GM19239 (cell line): ENCODE measurements at regions not wholly inside any gene's neighbourhood (a gene's known extent, or its start where the extent isn't known, plus 50 kb on each side); places are given as distances from the start of the nearest gene placed in this dataset.
"Not testable (repeated sequence)": the region's sequence is repeated elsewhere in the genome, so short reads cannot be mapped to it uniquely, and the experiment has no call there.

ENCODE experiments used
- DNase-seq: peaks from one replicate; pipeline ENCODE4 v3.0.0; 2011; ENCODE audit warnings: low spot score; ENCODE audit not compliant: insufficient read length
- FAIRE-seq: peaks from 2 replicates; lab custom pipeline; 2011; peaks lifted over from hg19 to GRCh38; lab: Jason Lieb, UNC

DNA sequence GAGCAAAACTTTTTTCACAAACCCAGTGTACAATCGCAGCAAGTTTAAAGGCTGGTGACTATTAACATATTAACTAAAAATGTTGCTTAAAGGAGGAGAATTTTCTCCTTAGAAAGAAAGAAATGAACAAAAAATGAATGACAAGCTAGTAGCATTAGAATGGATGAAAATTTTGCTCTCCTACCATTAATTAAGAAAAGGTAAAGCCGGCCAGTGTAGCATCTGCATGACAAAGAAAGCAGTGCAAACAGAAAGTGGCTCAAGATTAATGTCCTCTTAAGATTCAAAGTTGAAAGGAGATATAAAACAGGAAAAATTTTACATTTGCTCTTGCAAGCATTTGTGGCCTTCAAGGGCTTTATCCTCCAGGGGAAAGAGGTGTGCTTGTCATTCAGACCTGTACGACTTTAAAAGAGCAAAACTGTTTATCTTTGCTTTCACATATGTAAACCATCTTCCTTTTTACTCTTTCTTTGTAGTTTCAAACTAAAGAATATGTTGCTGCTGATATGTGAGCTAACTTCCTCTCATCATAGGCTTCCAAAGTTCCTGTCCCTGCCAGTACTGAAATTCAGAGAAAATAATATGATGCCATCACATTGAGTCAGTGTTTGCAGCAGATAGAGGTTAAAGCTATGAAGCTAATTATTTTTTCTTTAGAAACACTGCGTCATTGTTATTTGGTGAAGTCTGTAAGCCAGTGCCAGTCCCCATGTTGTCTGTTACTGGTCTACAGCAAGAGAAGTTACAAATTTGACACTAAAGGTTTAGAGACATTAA lies 439.1 kb upstream of the GRM7 start:
- DNase-seq: no peak
- FAIRE-seq: no peak

- DNase-seq (no peak), FAIRE-seq (no peak)
These were observed 435.6 kb upstream of the GRM7 start for GRCh38 chr3:6425289-6425820.

- not testable (repeated sequence) for FAIRE-seq, DNase-seq
These were observed 432.6 kb upstream of the GRM7 start for GRCh38 chr3:6428276-6428675.

DNA sequence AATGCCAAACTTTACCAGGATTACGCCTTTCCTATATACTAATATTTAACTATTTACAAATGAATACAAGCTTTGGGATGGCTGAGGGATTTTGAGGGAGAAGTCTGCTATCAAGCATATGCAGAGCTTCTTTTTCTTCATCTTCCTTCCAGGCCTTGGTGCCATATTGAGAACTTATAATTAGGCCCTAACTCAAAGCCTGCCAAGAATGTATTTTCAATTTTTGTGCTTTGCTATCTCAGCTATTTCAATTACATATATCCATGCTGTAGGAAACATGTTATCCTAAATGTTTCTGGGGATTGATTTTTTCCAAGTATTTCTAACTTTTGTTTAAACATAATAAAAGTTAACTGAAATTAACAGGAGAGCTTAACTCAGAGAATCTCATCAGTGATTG lies 425.0 kb upstream of the GRM7 start:
- DNase-seq: no peak
- FAIRE-seq: no peak

- DNase-seq (no peak), FAIRE-seq (no peak)
These were observed 423.3 kb upstream of the GRM7 start for GRCh38 chr3:6437631-6438030.

DNA sequence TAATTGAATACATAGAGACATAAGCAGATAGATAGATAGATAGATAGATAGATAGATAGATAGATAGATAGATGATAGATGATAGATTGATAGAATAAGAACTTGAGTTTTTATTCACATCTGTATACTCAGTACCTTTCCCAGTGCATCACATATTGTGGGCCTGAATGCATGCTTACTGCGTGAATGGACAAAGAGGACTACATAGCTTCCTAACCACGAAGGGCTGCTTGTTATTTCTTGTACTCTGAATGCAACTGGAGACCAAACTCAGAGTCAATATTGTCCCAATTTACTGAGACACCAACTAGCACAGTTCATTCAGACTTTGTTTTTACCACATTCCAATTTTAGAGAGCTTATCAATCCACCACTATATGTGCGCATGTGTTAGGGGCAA lies 422.9 kb upstream of the GRM7 start:
- FAIRE-seq (no peak), DNase-seq (no peak)

GRCh38 chr3:6439226-6439625 lies 421.7 kb upstream of the GRM7 start:
- DNase-seq (no peak), FAIRE-seq (no peak)

DNA sequence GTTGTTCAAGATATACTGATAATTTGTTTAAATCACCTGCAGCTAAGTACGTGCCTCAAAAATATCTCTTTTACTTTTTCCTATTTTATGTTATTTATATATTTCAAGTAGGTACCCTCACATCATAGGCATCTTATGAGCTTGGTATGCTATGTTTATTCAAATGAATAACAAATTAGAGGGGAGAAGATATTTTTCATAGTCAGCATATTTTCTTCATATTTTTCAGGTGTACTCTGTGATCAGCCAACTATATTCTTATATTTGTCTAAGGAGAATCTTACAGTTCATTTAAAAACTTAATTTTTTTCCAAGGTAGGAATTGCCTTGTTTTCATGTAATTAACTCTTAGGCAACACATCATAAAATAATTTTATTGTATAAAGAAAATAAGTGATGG lies 421.1 kb upstream of the GRM7 start:
- FAIRE-seq (no peak), DNase-seq (no peak)

DNA sequence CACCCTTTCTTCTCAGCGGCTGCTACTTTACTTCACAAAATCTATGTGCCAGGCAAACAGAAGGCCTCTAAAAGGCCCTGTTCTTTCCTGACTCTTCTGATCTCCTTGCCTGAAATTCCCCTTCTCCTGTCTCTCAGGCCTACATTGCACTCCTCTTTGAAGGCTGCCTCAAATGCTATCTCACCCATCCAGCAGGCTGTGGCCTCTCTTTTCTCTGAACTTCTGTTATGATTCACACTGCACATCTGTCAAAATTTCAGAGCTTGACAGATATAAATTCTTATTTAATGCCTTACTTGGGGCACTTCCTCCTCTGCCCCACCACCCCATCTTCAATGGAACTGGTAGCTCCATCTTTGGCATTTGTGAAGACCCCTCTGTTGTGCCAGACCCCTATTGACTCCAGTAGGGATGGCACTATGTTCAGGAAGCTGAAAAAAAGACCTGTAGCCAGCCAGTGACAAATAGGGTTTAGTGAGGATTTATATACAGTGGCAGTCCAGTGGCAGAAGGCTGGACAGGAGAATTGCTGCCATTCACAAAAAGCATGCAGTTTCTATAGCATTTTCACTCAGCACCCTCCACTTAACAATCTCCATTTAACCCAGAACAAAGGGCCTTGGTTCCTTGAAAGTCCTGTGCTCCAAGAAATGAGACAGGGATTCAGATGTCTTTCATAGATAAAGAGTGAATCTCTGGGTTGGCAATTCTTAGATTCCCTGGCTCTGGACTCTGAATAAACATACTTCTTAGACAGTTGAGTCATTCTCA lies 415.8 kb upstream of the GRM7 start:
- DNase-seq (no peak), FAIRE-seq (no peak)

DNA sequence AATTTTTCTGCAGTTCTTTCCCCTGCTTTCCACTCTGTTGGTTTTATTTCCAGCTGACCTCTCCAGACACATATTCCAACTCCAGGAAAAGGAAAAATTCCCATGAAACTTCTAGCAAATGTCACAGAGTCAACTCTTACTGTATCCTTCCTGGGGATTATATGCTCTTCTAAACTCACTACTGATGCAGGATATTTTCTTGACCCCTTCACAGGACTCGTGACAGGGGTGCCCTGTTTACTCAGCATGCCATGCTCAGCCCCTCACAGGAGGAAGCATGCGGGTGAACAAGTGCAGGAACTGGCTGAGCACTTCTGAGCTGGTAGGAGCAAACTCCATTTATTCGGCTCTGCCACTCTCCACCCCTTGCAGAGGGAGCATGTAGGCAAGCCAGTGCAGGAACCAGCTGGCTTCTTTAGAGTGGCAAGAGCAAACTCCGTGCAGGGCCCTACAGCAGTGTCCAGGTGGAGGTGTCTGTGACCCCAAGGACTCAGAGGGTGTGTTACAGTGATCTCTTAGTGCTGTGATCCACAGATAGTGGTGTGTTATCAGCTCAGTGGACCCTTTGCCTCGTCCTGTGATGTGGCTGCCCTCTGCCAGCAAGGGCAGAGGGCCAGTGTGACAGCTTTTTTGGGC lies 413.6 kb upstream of the GRM7 start:
- FAIRE-seq: no peak
- no peak for DNase-seq

GRCh38 chr3:6448011-6448410 lies 412.9 kb upstream of the GRM7 start:
- FAIRE-seq: no peak

DNA sequence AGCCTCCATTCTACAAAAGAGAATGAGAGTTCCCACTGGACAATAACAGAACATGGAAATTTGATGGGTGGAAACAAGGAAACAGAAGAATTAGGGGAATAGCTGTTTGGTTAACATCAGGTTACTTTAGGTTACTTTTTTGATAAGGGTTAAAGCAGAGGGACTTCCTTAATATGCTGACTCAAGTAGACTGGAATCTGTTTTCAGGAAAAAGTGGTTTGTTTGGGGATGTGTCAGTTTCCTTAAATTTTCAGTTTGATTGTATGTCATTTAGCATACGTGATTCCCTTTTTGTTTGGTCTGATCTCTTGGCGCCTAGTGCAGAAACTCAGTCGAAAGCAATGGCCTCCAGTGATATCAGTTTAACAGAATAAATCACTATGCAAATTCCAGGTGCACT lies 411.8 kb upstream of the GRM7 start:
- FAIRE-seq: no peak
- no peak for DNase-seq

More at GRCh38 chr3:6448011-6448410, 412.9 kb upstream of the GRM7 start:
- no peak for DNase-seq

GRCh38 chr3:6452974-6453373 lies 407.9 kb upstream of the GRM7 start:
- DNase-seq (no peak), FAIRE-seq (no peak)

- no peak for DNase-seq
- no peak for FAIRE-seq
These were observed 405.9 kb upstream of the GRM7 start for GRCh38 chr3:6455031-6455430.

DNA sequence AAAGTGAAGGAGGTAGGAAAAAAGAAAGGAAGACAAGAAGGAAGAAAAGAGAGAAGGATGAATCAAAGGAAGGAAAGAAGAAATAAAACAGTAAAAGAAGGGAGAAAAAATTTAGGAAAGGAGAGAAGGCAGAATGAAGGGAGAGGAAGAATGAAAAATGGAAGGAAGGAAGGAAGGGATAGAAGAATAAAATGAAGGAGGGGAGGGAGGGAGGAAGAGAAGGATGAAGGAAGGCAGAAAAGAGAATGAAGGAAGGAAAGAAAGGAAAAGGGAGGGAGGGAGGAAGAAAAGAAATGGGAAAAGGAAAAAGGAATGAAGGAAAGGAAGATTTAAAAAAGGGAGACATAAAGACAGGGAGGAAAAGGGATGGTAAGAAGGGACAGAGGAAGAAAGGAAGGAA lies 393.7 kb upstream of the GRM7 start:
- FAIRE-seq: no peak
- no peak for DNase-seq

DNA sequence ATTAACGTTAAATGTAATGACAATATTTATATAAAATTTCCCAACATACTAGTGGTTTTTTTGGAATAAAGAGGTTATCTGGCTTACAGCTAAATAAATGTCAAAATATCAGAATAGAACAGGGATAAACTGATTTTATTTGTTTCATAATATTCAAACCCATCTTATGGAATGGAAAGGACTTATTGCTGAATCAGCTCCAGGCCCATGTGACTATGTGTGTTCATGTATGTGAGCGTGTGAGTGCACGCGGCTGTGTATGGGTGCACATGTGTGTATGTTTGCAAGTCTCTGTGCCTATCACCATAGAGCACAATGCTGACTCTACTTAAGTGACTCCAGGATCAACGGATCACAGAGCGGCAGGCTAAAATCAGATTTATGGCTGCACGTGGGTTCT lies 392.3 kb upstream of the GRM7 start:
- no peak for DNase-seq
- no peak for FAIRE-seq

GRCh38 chr3:6471744-6472143 lies 389.2 kb upstream of the GRM7 start:
- FAIRE-seq: no peak
- DNase-seq: no peak

DNA sequence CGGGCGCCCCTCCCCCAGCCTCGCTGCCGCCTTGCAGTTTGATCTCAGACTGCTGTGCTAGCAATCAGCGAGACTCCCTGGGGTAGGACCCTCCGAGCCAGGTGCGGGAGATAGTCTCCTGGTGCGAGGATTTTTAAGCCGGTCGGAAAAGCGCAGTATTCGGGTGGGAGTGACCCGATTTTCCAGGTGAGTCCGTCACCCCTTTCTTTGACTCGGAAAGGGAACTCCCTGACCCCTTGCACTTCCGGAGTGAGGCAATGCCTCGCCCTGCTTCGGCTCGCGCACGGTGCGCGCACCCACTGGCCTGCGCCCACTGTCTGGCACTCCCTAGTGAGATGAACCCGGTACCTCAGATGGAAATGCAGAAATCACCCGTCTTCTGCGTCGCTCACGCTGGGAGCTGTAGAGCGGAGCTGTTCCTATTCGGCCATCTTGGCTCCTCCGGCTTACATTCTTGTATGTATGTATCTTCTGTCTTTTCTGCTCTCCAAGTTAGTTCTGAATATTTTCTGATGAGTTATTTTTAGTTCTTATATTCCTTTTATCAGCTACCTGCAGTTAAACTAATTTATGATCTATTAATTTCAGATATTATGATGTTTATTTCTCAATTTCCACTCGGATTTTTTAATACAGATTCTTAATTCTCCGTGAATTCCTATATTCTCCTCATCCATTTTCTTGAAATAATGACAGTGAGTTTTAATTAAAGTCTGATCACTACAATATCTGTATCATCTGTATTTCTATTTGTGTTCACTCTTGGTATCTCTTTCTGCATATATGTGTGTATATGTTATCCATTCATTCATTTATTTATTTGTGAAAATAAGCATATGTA lies 370.2 kb upstream of the GRM7 start:
- DNase-seq, FAIRE-seq: not testable (repeated sequence)

DNA sequence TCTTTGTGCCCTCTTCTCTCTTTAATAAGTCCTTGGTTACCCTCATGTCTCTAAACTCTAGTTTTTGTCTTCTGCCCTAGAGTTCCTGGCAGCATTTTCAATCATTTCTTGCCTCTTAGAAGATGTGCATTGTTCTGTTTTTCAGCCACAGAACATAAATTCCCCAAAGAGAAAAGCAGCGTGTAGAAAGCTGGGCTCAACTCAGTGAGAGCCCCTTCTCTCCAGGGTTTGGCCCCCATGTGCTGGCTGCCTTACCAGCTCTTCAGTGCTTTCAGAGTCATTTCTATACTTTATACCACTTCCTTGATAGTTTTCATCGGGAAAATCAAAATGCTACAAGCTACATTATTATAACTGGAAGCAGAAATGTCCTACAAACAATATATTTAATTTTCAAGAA lies 369.1 kb upstream of the GRM7 start:
- no peak for FAIRE-seq
- no peak for DNase-seq

DNA sequence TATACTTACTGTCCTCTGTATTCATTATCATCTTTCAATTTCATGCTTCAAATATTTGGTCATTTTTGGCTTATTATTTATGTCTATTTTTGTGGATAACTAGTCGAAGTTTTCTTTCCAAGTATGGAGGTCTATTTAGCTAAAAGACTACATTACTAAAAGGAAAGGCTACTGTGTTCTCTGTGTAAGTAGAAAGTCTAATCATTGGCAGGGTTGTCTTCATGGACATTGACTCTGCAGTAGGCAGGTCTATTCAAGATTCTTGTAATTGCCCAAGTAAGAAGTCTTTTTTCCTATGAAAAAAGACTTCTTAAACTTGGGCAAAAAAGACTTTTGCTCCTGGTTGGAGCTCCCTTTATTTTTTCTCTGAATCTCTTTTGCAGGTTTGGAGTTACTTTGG lies 368.6 kb upstream of the GRM7 start:
- DNase-seq: no peak
- no peak for FAIRE-seq
